ENCODE measurements at regions not wholly inside any gene's neighbourhood (a gene's known extent, or its start where the extent isn't known, plus 50 kb on each side); places are given as distances from the start of the nearest gene placed in this dataset.

DNA sequence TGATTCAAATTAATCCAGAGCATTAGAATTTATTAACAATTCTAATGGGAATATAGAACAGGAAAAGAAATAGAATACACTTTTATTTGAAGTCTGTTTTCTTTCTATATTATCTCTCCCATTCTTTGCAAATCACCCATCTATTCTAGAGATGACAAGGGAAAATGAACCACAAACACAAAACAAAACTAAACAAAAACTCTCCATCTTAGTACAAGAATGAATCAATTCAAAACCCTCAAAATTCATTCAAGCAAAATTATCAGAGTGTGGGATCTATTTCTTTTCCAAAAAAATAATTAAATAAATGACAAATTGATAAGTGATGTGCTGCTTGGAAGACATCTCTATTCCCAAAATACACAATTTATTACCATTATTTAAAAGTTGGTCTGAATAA, 400.1 kb upstream of the NWD2 start:
- TF ChIP-seq POLR2A (IDR thresholded peaks at IDR 0.05) = no peak
- no peak for TF ChIP-seq CTCF (IDR thresholded peaks at IDR 0.05)
- TF ChIP-seq POLR2AphosphoS5 (IDR thresholded peaks at IDR 0.05) = no peak
- TF ChIP-seq EP300 (IDR thresholded peaks at IDR 0.05) = no peak
- Histone ChIP-seq H3K4me1 (no peaks in the 10 kb centered on the region), H3K4me3 (no peak overlapping the region), H3K27me3 (no peaks in the 10 kb centered on the region), H3K9me3 (no peaks in the 10 kb centered on the region), H3K27ac (no peak overlapping the region), H3K36me3 (no peaks in the 10 kb centered on the region)
- DNase-seq = no peak
- ATAC-seq (ENCODE audit: low FRiP score in 2 of 2) = no peak

DNA sequence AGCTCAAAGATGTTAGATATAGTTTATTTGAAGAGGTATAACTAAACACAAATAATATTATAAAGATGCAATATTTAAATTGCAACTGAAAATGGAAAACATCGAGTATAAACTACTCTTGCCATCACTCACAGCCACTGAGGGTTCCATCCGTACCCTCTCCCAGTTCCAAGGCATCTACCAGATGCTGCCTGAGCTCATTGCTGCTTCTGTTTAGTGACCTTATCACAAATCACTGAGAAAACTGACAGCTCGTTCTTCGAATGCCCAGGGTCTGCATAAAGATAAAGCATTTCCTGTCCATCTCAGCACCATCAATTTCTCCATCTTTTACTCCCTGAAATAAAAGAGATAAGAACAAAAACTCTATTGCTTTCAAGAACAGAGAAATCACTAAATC, 391.7 kb upstream of the NWD2 start:
- no peaks in the 10 kb centered on the region for H3K9me3 ChIP-seq
- H3K4me3 ChIP-seq = no peak overlapping the region
- TF ChIP-seq EP300 (IDR thresholded peaks at IDR 0.05) = no peak
- no peak for TF ChIP-seq CTCF (IDR thresholded peaks at IDR 0.05)
- TF ChIP-seq POLR2A (IDR thresholded peaks at IDR 0.05) = no peak
- TF ChIP-seq POLR2AphosphoS5 (IDR thresholded peaks at IDR 0.05) = no peak
- no peak for DNase-seq
- no peaks in the 10 kb centered on the region for H3K36me3 ChIP-seq
- ATAC-seq (ENCODE audit: low FRiP score in 2 of 2) = no peak
- WGBS, 2 donors = 35 to 51% methylated on average over 4 of the region's 4 CpGs
- no peaks in the 10 kb centered on the region for H3K4me1 ChIP-seq
- no peak overlapping the region for H3K27ac ChIP-seq
- no peaks in the 10 kb centered on the region for H3K27me3 ChIP-seq

- WGBS, 2 donors = 44 to 51% methylated on average over 5 of the region's 5 CpGs
- ATAC-seq (ENCODE audit: low FRiP score in 2 of 2) = no peak
- no peaks in the 10 kb centered on the region for H3K36me3 ChIP-seq
These were observed 390.0 kb upstream of the NWD2 start for GRCh38 chr4:36854554-36854953.

DNA sequence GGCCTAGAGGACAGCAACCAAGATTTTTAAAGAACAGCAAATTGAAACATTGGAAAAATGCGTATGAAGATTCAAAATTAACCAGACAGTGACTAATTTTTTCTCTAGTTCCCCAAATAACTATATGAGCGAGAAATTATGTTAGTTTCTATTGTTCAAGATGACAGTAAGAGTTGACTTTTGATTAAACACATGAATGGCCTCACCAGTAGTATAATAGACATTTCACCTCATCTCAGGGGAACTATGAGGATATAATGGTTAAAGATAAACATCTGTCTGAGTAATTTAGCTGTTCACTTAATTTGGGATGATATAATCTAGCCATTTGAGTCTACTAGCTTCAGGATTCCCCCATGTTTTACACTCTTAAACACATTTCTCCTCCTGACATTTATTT, 380.9 kb upstream of the NWD2 start:
- WGBS, 2 donors = 77 to 80% methylated on average over 2 of the region's 2 CpGs
- TF ChIP-seq EP300 (IDR thresholded peaks at IDR 0.05) (no peak), POLR2AphosphoS5 (IDR thresholded peaks at IDR 0.05) (no peak), POLR2A (IDR thresholded peaks at IDR 0.05) (no peak), CTCF (IDR thresholded peaks at IDR 0.05) (no peak)
- H3K27me3 ChIP-seq = no peaks in the 10 kb centered on the region
- no peaks in the 10 kb centered on the region for H3K9me3 ChIP-seq
- no peaks in the 10 kb centered on the region for H3K36me3 ChIP-seq
- no peak for ATAC-seq (ENCODE audit: low FRiP score in 2 of 2)
- DNase-seq = no peak
- no peak overlapping the region for H3K27ac ChIP-seq
- no peaks in the 10 kb centered on the region for H3K4me1 ChIP-seq
- H3K4me3 ChIP-seq = no peak overlapping the region

More at GRCh38 chr4:36854554-36854953, 390.0 kb upstream of the NWD2 start:
- DNase-seq = no peak
- H3K27me3 ChIP-seq = no peaks in the 10 kb centered on the region
- no peak overlapping the region for H3K27ac ChIP-seq
- no peak overlapping the region for H3K4me3 ChIP-seq
- no peak for TF ChIP-seq POLR2AphosphoS5 (IDR thresholded peaks at IDR 0.05)
- TF ChIP-seq CTCF (IDR thresholded peaks at IDR 0.05) = no peak
- TF ChIP-seq POLR2A (IDR thresholded peaks at IDR 0.05) = no peak
- TF ChIP-seq EP300 (IDR thresholded peaks at IDR 0.05) = no peak
- H3K9me3 ChIP-seq = no peaks in the 10 kb centered on the region
- no peaks in the 10 kb centered on the region for H3K4me1 ChIP-seq

- Histone ChIP-seq H3K27me3 (no peaks in the 10 kb centered on the region), H3K4me3 (no peak overlapping the region), H3K27ac (no peak overlapping the region), H3K9me3 (no peaks in the 10 kb centered on the region), H3K4me1 (no peaks in the 10 kb centered on the region), H3K36me3 (no peaks in the 10 kb centered on the region)
- TF ChIP-seq POLR2A (IDR thresholded peaks at IDR 0.05) (no peak), EP300 (IDR thresholded peaks at IDR 0.05) (no peak), CTCF (IDR thresholded peaks at IDR 0.05) (no peak), POLR2AphosphoS5 (IDR thresholded peaks at IDR 0.05) (no peak)
- ATAC-seq (ENCODE audit: low FRiP score in 2 of 2) = no peak
- DNase-seq = no peak
These were observed 374.4 kb upstream of the NWD2 start for GRCh38 chr4:36870121-36870520.
